Muscle layer of colon (tissue), 2 donors: ENCODE measurements at regions not wholly inside any gene's neighbourhood (a gene's known extent, or its start where the extent isn't known, plus 50 kb on each side); places are given as distances from the start of the nearest gene placed in this dataset.
"Not testable (repeated sequence)": the region's sequence is repeated elsewhere in the genome, so short reads cannot be mapped to it uniquely, and the experiment has no call there.

Experiments used
- H3K27ac ChIP-seq: one replicate; pipeline ENCODE4 v1.7.0; 2013; ENCODE audit warnings: low read depth, mild to moderate bottlenecking, low read length, moderate library complexity
- H3K27me3 ChIP-seq, 2 donors: one replicate each; pipeline ENCODE4 v1.7.0; 2013; ENCODE audit warnings: low read length in 2 of 2, mild to moderate bottlenecking in 2 of 2; ENCODE audit not compliant: insufficient read depth in 2 of 2, control insufficient read depth in 1 of 2
- H3K36me3 ChIP-seq: one replicate; pipeline ENCODE4 v1.7.0; 2013; ENCODE audit warnings: mild to moderate bottlenecking, low read length; ENCODE audit not compliant: insufficient read depth
- H3K4me1 ChIP-seq: one replicate; pipeline ENCODE4 v1.7.0; 2013; ENCODE audit warnings: mild to moderate bottlenecking, low read length; ENCODE audit not compliant: insufficient read depth
- H3K4me3 ChIP-seq, 2 donors: one replicate each; pipeline ENCODE4 v1.7.0; 2013; ENCODE audit warnings: low read length in 2 of 2, low read depth in 1 of 2, mild to moderate bottlenecking in 1 of 2, moderate library complexity in 1 of 2
- H3K9ac ChIP-seq: one replicate; pipeline ENCODE4 v1.7.0; 2013; ENCODE audit warnings: low read length
- H3K9me3 ChIP-seq: one replicate; pipeline ENCODE4 v1.7.0; 2013; ENCODE audit warnings: mild to moderate bottlenecking, low read length
- donor health status: abdominal sarcoma.
- donor health status: Adenocarcinoma of cecum.

- Histone ChIP-seq H3K9me3 (no peaks in the 10 kb centered on the region), H3K4me3 (no peak overlapping the region), H3K27ac (no peak overlapping the region), H3K4me1 (no peaks in the 10 kb centered on the region), H3K9ac (no peak overlapping the region), H3K36me3 (no peaks in the 10 kb centered on the region), H3K27me3 (no peaks in the 10 kb centered on the region)
These were observed 451.1 kb downstream of the SETD4 start for GRCh38 chr21:35609263-35609662.

- no peak overlapping the region for H3K9ac ChIP-seq
- no peaks in the 10 kb centered on the region for H3K9me3 ChIP-seq
- H3K4me1 ChIP-seq = no peaks in the 10 kb centered on the region
- H3K27ac ChIP-seq = no peak overlapping the region
- no peaks in the 10 kb centered on the region for H3K36me3 ChIP-seq
- H3K4me3 ChIP-seq = no peak overlapping the region
- peaks cover 0 to 5% of the 10 kb centered on the region in 2 donors for H3K27me3 ChIP-seq
These were observed 452.9 kb downstream of the SETD4 start for GRCh38 chr21:35607406-35607805.

GRCh38 chr21:35606578-35606977 lies 453.7 kb downstream of the SETD4 start:
- Histone ChIP-seq H3K4me3 (no peak overlapping the region), H3K27me3 (peaks cover 0 to 5% of the 10 kb centered on the region in 2 donors), H3K9me3 (no peaks in the 10 kb centered on the region), H3K9ac (no peak overlapping the region), H3K36me3 (no peaks in the 10 kb centered on the region), H3K4me1 (no peaks in the 10 kb centered on the region), H3K27ac (no peak overlapping the region)

- H3K27ac ChIP-seq = no peak overlapping the region
- no peaks in the 10 kb centered on the region for H3K36me3 ChIP-seq
- H3K9ac ChIP-seq = no peak overlapping the region
- H3K9me3 ChIP-seq = no peaks in the 10 kb centered on the region
- H3K27me3 ChIP-seq = peaks cover 0 to 5% of the 10 kb centered on the region in 2 donors
- H3K4me1 ChIP-seq = no peaks in the 10 kb centered on the region
- no peak overlapping the region for H3K4me3 ChIP-seq
These were observed 454.2 kb downstream of the SETD4 start for GRCh38 chr21:35606146-35606545.

- Histone ChIP-seq H3K27ac (no peak overlapping the region), H3K36me3 (no peaks in the 10 kb centered on the region), H3K9me3 (no peaks in the 10 kb centered on the region), H3K27me3 (peaks cover 0 to 8% of the 10 kb centered on the region in 2 donors), H3K4me3 (no peak overlapping the region), H3K4me1 (no peaks in the 10 kb centered on the region), H3K9ac (no peak overlapping the region)
These were observed 456.8 kb downstream of the SETD4 start for GRCh38 chr21:35603494-35603893.

DNA sequence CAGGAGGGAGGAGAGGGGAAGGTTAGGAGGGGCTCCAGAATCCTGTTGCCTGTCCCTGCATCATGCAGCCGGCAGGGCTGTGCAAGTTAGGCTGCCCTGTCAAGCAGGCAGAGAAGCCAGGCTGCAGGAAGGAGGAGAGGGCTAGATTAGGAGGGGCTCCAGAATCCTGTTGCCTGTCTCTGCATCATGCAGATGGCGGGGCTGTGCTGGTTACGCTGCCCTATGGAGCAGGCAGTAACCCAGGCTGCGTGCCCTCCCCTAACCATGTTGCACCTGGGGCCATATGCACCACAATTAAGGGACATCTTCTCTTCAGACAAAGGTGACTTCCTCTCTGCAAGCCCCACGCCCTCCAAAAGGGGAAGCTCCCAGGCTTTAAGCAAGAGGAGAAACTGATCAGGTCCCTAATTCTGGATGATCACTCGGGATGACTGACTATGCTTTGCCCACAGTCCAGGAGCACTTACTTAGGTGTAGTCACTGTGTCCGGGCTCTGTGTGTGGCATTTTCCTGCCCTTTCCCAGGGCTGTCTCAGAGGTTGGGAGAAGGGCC lies 457.4 kb downstream of the SETD4 start:
- Histone ChIP-seq H3K4me3 (no peak overlapping the region), H3K9ac (no peak overlapping the region), H3K4me1 (no peaks in the 10 kb centered on the region), H3K9me3 (no peaks in the 10 kb centered on the region), H3K27me3 (peaks cover 0 to 8% of the 10 kb centered on the region in 2 donors), H3K27ac (no peak overlapping the region), H3K36me3 (no peaks in the 10 kb centered on the region)

DNA sequence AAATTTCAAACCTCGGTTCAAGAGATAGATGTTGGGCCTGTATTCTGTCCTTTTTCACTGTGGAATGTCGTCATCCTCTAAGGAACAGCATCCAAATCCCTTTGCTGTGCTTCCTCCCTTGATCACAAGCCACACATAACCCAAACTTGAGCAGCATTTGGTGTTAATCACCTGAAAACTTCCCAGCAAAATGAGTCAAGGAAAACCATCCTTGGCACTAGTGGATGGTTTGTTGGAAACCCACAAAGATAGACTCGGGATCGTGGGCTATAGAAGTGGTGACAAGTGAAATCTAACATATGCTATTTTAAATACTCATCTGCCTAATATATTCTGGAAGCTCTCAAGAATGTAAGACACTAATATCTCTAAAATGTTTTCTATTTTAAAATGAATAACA lies 459.1 kb downstream of the SETD4 start:
- Histone ChIP-seq H3K27ac (no peak overlapping the region), H3K4me1 (no peaks in the 10 kb centered on the region), H3K27me3 (peaks cover 0 to 8% of the 10 kb centered on the region in 2 donors), H3K9me3 (no peaks in the 10 kb centered on the region), H3K4me3 (no peak overlapping the region), H3K36me3 (no peaks in the 10 kb centered on the region), H3K9ac (no peak overlapping the region)

DNA sequence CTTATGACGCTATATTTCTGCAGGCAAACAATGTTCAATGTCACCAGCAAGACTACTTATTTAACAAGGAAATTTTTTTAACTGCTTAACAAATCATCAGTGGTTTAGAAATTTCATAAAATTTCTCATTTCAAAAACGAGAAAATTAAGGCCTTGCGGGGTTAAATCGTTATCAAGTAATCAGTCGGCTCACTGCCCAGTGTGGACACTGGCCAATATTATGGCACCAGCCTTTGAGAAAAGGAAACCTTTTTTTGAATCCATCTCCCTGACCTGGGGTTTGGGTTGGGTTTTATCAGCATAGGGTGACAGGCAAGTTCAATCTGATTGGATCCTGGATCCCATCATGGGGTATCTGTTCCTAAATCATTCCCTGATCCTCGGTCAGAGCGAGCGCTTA lies 461.2 kb downstream of the SETD4 start:
- Histone ChIP-seq H3K4me3 (no peak overlapping the region), H3K9me3 (no peaks in the 10 kb centered on the region), H3K27me3 (peaks cover 0 to 8% of the 10 kb centered on the region in 2 donors), H3K36me3 (no peaks in the 10 kb centered on the region), H3K27ac (no peak overlapping the region), H3K4me1 (no peaks in the 10 kb centered on the region), H3K9ac (no peak overlapping the region)

- H3K27me3 ChIP-seq = peaks cover 0 to 6% of the 10 kb centered on the region in 2 donors
- no peak overlapping the region for H3K27ac ChIP-seq
- no peaks in the 10 kb centered on the region for H3K9me3 ChIP-seq
- no peaks in the 10 kb centered on the region for H3K4me1 ChIP-seq
- H3K36me3 ChIP-seq = no peaks in the 10 kb centered on the region
- H3K4me3 ChIP-seq = no peak overlapping the region
- no peak overlapping the region for H3K9ac ChIP-seq
These were observed 462.5 kb downstream of the SETD4 start for GRCh38 chr21:35597750-35598339.

- no peaks in the 10 kb centered on the region for H3K9me3 ChIP-seq
- no peaks in the 10 kb centered on the region for H3K4me1 ChIP-seq
- peaks cover 0 to 4% of the 10 kb centered on the region in 2 donors for H3K27me3 ChIP-seq
- no peaks in the 10 kb centered on the region for H3K36me3 ChIP-seq
- no peak overlapping the region for H3K9ac ChIP-seq
- H3K27ac ChIP-seq = no peak overlapping the region
- no peak overlapping the region for H3K4me3 ChIP-seq
These were observed 465.4 kb downstream of the SETD4 start for GRCh38 chr21:35594905-35595304.

GRCh38 chr21:35593000-35593502 lies 467.3 kb downstream of the SETD4 start:
- Histone ChIP-seq H3K9ac (no peak overlapping the region), H3K4me1 (no peaks in the 10 kb centered on the region), H3K27ac (no peak overlapping the region), H3K36me3 (no peaks in the 10 kb centered on the region), H3K4me3 (no peak overlapping the region), H3K27me3 (no peaks in the 10 kb centered on the region), H3K9me3 (no peaks in the 10 kb centered on the region)

DNA sequence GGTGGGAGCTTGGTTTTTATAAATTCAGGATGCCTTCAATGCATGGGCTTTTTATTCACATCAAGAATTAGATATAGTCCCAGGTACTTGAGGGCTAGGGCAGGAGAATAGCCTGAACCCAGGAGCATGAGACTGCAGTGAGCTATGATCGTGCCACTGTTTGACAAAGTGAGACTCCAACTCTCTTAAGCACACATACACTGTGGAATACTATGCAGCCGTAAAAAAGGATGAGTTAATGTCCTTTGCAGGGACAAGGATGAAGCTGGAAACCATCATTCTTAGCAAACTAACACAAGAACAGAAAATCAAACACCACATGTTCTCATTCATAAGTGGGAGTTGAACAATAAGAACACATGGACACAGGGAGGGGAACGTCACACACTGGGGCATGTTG lies 470.0 kb downstream of the SETD4 start:
- not testable (repeated sequence) for H3K9me3 ChIP-seq, H3K27ac ChIP-seq

More for the DNA sequence above, 470.0 kb downstream of the SETD4 start:
- not testable (repeated sequence) for H3K4me3 ChIP-seq, H3K9ac ChIP-seq, H3K27me3 ChIP-seq, H3K4me1 ChIP-seq, H3K36me3 ChIP-seq
